GM21447 (cell line): ENCODE measurements at regions not wholly inside any gene's neighbourhood (a gene's known extent, or its start where the extent isn't known, plus 50 kb on each side); places are given as distances from the start of the nearest gene placed in this dataset.
"Not testable (repeated sequence)": the region's sequence is repeated elsewhere in the genome, so short reads cannot be mapped to it uniquely, and the experiment has no call there.

ENCODE experiments used
- ATAC-seq: cut with Tn5 transposase; IDR thresholded peaks from one replicate; pipeline ENCODE4 v1.9.1; 2021; ENCODE audit not compliant: unreplicated experiment

- ATAC-seq, result no peak
Measured at GRCh38 chr4:131367441-131367840, 1781.7 kb upstream of the PCDH10 start.

GRCh38 chr4:131370846-131371245, 1778.2 kb upstream of the PCDH10 start:
- ATAC-seq, result no peak

GRCh38 chr4:131381055-131381454, 1768.0 kb upstream of the PCDH10 start:
- ATAC-seq, result no peak

GRCh38 chr4:131382839-131383238, 1766.3 kb upstream of the PCDH10 start:
- no peak for ATAC-seq

GRCh38 chr4:131388277-131388676, 1760.8 kb upstream of the PCDH10 start:
- no peak for ATAC-seq

- ATAC-seq, result no peak
Measured at GRCh38 chr4:131408102-131408501, 1741.0 kb upstream of the PCDH10 start.

GRCh38 chr4:131411393-131411792, 1737.7 kb upstream of the PCDH10 start:
- ATAC-seq, result no peak

GRCh38 chr4:131419147-131419546, 1729.9 kb upstream of the PCDH10 start:
- ATAC-seq, result no peak

- no peak for ATAC-seq
Measured at GRCh38 chr4:131426023-131426758, 1722.9 kb upstream of the PCDH10 start.

GRCh38 chr4:131427000-131427399, 1722.1 kb upstream of the PCDH10 start:
- ATAC-seq, result no peak

GRCh38 chr4:131430302-131430701, 1718.8 kb upstream of the PCDH10 start:
- ATAC-seq, result no peak

- ATAC-seq, result no peak
Measured at GRCh38 chr4:131441004-131441688, 1707.9 kb upstream of the PCDH10 start.

GRCh38 chr4:131447883-131448282, 1701.2 kb upstream of the PCDH10 start:
- no peak for ATAC-seq

- ATAC-seq, result no peak
Measured at GRCh38 chr4:131450572-131451209, 1698.4 kb upstream of the PCDH10 start.

GRCh38 chr4:131459430-131460101, 1689.5 kb upstream of the PCDH10 start:
- no peak for ATAC-seq

GRCh38 chr4:131470360-131470759, 1678.7 kb upstream of the PCDH10 start:
- no peak for ATAC-seq

GRCh38 chr4:131488772-131489171, 1660.3 kb upstream of the PCDH10 start:
- ATAC-seq, result no peak

GRCh38 chr4:131496211-131496610, 1652.9 kb upstream of the PCDH10 start:
- ATAC-seq, result not testable (repeated sequence)

GRCh38 chr4:131499141-131499873, 1649.8 kb upstream of the PCDH10 start:
- no peak for ATAC-seq

- no peak for ATAC-seq
Measured at GRCh38 chr4:131509521-131509920, 1639.6 kb upstream of the PCDH10 start.

- no peak for ATAC-seq
Measured at GRCh38 chr4:131526686-131527085, 1622.4 kb upstream of the PCDH10 start.
